GM18907 (cell line): ENCODE measurements at regions not wholly inside any gene's neighbourhood (a gene's known extent, or its start where the extent isn't known, plus 50 kb on each side); places are given as distances from the start of the nearest gene placed in this dataset.
"Not testable (repeated sequence)": the region's sequence is repeated elsewhere in the genome, so short reads cannot be mapped to it uniquely, and the experiment has no call there.

Experiments used
- ATAC-seq: cut with Tn5 transposase; IDR thresholded peaks from one replicate; pipeline ENCODE4 v1.9.1; 2021; ENCODE audit warnings: mild to moderate bottlenecking, moderate library complexity; ENCODE audit not compliant: unreplicated experiment

- no peak for ATAC-seq
Observed at GRCh38 chr7:114182837-114183236, 231.8 kb upstream of the FOXP2 start.

- ATAC-seq: no peak
Observed at GRCh38 chr7:114181280-114181679, 233.3 kb upstream of the FOXP2 start.

DNA sequence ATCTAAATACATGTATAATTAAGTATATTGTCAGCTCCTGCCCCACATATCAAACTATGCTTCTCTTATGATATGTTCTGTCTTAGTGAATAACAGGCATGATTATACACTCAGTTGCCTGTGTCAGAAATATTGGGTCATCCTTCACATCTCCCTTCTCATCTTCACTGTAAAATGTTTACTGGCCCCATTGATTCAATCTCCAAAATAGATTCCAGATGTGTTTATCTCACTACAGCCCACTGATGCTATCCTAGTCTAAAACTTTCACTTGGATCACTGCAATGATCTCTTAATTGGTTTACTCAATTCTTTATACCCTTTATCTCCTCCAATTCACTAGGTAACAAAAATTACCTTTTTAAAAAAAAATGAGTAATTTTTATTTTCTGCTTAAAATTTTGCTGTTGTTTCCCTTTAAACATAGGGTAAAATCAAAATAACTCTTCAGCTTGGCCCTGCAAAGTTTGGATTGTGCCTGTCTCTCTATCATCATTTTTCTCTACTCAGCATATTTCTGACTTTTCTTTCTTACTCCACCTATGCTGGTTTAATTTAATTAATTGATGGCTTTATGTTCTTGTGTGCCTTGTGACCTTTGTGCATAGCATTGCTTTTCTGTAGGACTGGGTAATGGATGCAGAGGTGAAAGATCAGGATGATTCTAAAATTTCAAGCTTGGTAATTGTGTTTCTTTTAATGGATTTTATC is 233.9 kb upstream of the FOXP2 start:
- ATAC-seq: no peak

DNA sequence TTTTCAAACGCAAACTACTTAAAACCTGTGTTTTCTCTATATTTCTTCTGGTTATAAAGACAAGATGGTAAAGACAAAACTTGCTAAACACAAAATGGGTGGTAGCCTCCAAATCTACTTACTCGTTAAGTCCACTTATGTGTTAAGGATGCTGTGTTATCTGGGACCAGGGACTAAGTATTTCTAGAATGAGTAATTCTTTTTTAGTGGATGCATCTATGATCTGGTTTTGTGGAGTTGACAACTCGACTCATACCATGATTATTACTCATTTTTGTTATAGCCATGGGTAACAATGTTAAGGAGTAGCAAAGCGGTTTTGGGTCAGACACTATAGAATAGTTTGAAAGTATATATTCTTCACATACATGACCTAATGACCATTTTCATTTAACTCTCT is 239.5 kb upstream of the FOXP2 start:
- ATAC-seq: no peak

DNA sequence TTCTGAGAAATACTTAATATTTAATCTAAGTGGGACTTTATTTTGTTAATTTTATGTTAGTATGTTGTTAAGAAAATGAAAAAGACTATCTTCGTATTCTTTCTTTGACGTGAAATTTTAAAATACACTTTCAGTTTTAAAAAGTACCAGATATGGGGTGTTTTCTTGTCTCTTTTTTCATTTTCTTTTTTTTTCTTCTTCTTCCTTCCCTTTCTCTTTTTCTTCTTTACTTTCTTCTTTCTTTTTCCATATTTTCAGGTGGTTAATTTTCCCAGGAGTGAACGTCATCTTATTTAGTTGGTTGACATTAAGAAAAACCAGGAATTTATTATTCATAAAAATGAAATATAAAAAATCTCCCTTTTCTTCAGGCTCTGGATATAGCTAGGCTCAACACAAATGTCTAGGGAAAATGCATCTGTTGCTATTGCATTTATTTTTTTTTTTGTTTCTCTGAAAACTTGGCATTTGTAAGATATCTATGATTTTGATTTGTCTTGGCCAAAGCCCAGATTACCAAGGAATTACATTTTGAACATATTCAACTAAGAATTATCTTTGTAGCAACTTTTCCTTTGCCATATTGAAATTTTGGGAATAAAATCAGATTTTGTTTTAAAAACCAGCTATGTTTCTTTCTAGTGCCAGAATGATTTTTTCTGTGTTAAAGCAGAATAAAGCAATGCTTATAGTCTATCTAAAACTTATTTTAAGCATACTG is 241.3 kb upstream of the FOXP2 start:
- ATAC-seq: no peak

GRCh38 chr7:114169389-114169788 is 245.2 kb upstream of the FOXP2 start:
- ATAC-seq: not testable (repeated sequence)

DNA sequence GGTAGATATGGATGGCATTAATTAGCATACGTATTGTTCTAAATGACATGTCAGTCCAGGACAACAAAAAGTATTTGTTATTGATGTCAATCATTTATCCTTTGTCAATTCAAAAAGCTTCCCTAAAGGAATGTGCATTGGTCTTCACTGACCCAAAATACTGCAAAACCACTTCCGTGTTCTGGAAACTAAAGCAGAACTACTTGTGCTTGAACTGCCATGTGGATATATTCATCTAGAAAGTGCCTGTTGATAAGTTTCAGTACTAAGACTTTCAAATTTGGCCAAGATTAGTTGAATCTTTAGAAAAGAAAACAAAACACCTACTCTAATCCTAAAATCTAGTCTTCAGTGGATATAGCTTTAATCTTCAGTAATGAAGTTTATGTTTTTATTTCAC is 242.1 kb upstream of the PPP1R3A start:
- no peak for ATAC-seq

DNA sequence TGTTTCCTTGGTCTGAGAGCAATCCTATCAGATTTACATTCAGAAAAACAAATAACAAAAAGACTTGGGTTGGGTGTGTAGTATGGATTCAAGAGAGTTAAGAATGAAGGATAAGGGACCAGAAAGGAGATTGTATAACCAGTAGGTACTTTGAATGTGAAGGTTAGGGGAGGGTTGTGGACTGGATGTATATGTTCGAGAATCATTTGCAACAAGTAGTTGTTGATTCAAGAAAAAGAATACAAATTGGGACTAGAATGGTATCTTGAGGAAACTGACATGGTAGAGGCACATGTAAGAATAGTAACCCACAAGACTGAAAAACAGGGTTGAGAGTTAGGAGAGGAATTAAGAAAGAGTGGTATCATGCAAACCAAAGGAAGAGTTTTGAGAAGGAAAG is 240.0 kb upstream of the PPP1R3A start:
- ATAC-seq: no peak

- no peak for ATAC-seq
Observed at GRCh38 chr7:114158275-114158674, 239.5 kb upstream of the PPP1R3A start.

DNA sequence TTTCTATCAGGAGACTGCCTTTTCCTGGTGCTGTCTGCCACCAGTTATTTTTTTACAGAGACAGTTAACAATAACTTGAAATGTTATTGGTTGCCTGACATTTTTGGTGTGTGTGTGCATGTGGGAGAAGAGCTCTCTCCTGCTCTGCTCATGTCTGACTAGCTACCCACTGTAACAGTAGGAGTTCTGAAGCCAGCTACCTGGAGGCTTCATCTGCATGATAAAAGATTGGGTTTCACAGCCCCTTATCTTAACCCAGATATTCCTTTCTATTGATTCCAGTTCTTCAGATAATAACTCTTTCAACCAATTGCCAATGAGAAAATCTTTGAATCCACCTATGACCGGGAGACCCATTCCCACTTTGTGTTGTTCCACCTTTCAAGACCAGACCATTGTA is 237.4 kb upstream of the PPP1R3A start:
- no peak for ATAC-seq

GRCh38 chr7:114155116-114156110 is 236.6 kb upstream of the PPP1R3A start:
- no peak for ATAC-seq

- ATAC-seq: no peak
Observed at GRCh38 chr7:114153700-114154099, 234.9 kb upstream of the PPP1R3A start.

DNA sequence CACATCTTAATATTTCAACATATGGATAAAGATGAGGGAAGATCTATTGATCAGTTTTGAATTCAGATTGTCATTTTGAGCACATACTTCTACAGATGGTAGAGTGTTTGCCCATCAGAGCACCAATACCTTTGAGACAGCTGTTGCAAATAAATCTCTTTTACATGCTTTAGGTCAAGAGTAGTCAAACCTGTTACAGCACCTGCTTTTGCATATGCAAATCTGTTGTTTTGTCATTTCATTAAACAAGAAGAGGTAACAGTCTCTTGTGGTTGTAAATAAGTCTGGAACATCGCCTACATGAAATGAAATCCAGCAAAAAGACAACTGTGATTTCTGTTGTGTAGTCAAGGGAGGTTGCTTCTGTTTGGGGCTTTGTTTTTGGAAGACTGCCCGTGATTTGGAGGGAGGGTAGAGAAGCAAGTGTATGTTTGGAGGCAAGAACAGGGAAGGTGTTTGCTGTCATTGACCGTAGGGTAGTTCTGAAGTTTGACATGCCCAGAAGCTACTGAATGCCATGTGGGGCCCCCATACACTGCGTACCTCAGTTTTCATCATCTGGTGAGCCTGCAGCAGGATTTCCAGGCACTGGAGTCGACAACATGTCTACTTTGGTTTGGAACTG is 233.6 kb upstream of the PPP1R3A start:
- ATAC-seq: no peak

GRCh38 chr7:114151777-114152176 is 233.0 kb upstream of the PPP1R3A start:
- no peak for ATAC-seq

DNA sequence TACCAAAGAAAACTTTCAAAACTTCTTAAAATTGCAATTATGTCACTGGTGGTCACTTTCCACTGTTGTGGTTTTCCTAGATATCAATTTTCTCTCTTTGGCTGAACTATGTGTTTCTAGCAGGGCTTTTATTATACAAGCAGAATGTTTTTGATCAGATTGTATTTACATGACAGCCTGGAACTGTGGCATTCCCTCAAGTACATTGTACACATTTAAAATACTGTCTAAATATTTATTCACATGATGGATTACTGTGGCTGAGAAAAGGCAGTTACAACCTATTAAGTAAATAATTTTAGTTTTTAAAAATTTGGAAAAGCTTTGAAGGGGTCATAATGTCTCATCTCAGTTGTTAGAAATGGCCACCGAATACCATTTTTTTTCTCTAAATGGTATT is 231.9 kb upstream of the PPP1R3A start:
- ATAC-seq: no peak

DNA sequence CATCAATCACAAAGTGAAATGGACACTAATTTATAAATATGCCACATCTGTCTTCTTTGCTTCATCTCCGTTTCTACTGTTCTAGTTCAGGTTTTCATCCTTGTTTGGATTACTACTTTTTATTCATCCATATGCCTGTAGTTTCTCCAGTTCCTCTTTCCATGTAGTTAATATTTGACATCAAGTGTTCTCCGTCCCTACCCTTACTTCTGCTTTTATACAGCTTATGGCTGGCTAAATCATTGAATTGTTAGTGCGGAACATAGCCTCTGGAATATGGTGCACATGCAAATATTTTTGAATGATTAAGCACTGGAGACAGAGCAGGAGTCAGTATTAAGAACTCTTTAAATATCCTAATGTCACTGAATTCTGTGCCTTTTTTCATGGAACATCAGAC is 230.0 kb upstream of the PPP1R3A start:
- no peak for ATAC-seq

- ATAC-seq: no peak
Observed at GRCh38 chr7:114141415-114141814, 222.6 kb upstream of the PPP1R3A start.

DNA sequence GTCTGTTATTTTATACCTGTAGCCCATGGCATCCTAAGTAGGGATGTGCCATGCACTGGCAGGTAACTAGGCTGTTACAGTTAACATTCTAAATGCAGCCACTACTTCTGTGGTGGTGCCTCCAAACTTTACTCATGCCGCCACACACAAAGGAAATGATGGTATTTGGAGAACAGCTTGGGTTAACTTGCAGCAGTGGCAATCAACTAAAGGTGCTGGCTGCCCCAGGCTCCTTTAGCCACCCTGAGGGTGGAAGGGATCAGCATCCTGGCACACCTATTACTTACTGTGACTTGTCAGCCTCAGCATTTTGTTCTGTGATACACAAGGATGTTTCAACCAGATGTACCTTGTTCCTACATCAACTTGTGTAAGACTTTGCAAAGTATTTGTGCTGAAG is 221.8 kb upstream of the PPP1R3A start:
- ATAC-seq: no peak

GRCh38 chr7:114139690-114140089 is 220.9 kb upstream of the PPP1R3A start:
- not testable (repeated sequence) for ATAC-seq

- ATAC-seq: no peak
Observed at GRCh38 chr7:114138587-114138986, 219.8 kb upstream of the PPP1R3A start.

DNA sequence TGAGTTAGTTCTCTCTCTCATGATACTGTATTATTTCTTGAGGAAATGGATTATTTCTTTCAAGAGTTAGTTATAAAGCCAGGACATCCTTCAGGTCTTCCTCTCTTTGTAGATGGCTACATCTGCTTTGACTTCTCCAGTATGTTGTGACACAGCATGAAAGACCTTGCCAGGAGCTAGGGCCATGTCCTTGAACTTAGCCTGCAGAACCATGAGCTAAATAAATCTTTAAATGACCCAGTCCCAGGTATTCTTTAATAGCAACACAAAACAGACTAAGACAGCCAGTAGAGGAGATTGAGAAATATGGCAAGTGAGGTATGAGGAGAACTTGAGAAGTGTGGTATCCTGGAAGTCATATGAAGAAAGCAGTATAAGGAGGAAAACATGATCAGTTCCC is 214.9 kb upstream of the PPP1R3A start:
- no peak for ATAC-seq
